ENCODE measurements at regions not wholly inside any gene's neighbourhood (a gene's known extent, or its start where the extent isn't known, plus 50 kb on each side); places are given as distances from the start of the nearest gene placed in this dataset.

- DNase-seq (no peak), ATAC-seq (no peak)
- H3K36me3 ChIP-seq: no peaks in the 10 kb centered on the region
- no peaks in the 10 kb centered on the region for H3K27me3 ChIP-seq
- no peak for TF ChIP-seq CTCF (IDR thresholded peaks at IDR 0.05)
- no peaks in the 10 kb centered on the region for H3K9me3 ChIP-seq
- H3K27ac ChIP-seq: no peak overlapping the region
- intact Hi-C loops (cut with DNase I): no loop called here
- H3K4me1 ChIP-seq: no peaks in the 10 kb centered on the region
- no peak overlapping the region for H3K4me3 ChIP-seq
These were observed 116.0 kb upstream of the PPP1R26 start for GRCh38 chr9:135363596-135363995.

- Histone ChIP-seq H3K4me1 (no peaks in the 10 kb centered on the region), H3K27ac (no peak overlapping the region), H3K27me3 (no peaks in the 10 kb centered on the region), H3K9me3 (no peaks in the 10 kb centered on the region), H3K36me3 (no peaks in the 10 kb centered on the region), H3K4me3 (no peak overlapping the region)
- DNase-seq (no peak), ATAC-seq (no peak)
- no peak for TF ChIP-seq CTCF (IDR thresholded peaks at IDR 0.05)
- intact Hi-C loops (cut with DNase I): no loop called here
These were observed 114.4 kb upstream of the PPP1R26 start for GRCh38 chr9:135365013-135365768.

GRCh38 chr9:135366104-135366503 lies 113.5 kb upstream of the PPP1R26 start:
- ATAC-seq: no peak
- no peaks in the 10 kb centered on the region for H3K4me1 ChIP-seq
- no peak for TF ChIP-seq CTCF (IDR thresholded peaks at IDR 0.05)
- H3K27ac ChIP-seq: no peak overlapping the region
- H3K27me3 ChIP-seq: no peaks in the 10 kb centered on the region
- no peaks in the 10 kb centered on the region for H3K9me3 ChIP-seq
- H3K36me3 ChIP-seq: no peaks in the 10 kb centered on the region
- no peak for DNase-seq
- intact Hi-C loops (cut with DNase I): no loop called here
- no peak overlapping the region for H3K4me3 ChIP-seq

- Histone ChIP-seq H3K4me3 (no peak overlapping the region), H3K9me3 (no peaks in the 10 kb centered on the region), H3K27ac (no peak overlapping the region), H3K27me3 (no peaks in the 10 kb centered on the region), H3K36me3 (no peaks in the 10 kb centered on the region), H3K4me1 (no peaks in the 10 kb centered on the region)
- DNase-seq (no peak), ATAC-seq (no peak)
- TF ChIP-seq CTCF (IDR thresholded peaks at IDR 0.05): no peak
- intact Hi-C loops (cut with DNase I): no loop called here
These were observed 110.1 kb upstream of the PPP1R26 start for GRCh38 chr9:135369412-135369990.

- no peak overlapping the region for H3K4me3 ChIP-seq
- ATAC-seq (no peak), DNase-seq (no peak)
- H3K36me3 ChIP-seq: no peaks in the 10 kb centered on the region
- H3K4me1 ChIP-seq: no peaks in the 10 kb centered on the region
- no peak for TF ChIP-seq CTCF (IDR thresholded peaks at IDR 0.05)
- no peaks in the 10 kb centered on the region for H3K27me3 ChIP-seq
- intact Hi-C loops (cut with DNase I): no loop called here
- no peak overlapping the region for H3K27ac ChIP-seq
- H3K9me3 ChIP-seq: no peaks in the 10 kb centered on the region
These were observed 108.9 kb upstream of the PPP1R26 start for GRCh38 chr9:135370411-135371375.
